GM23248 (cell line): ENCODE measurements at regions not wholly inside any gene's neighbourhood (a gene's known extent, or its start where the extent isn't known, plus 50 kb on each side); places are given as distances from the start of the nearest gene placed in this dataset.

Source experiments
- DNase-seq: peaks from one replicate; pipeline ENCODE4 v3.0.0-alpha.2; 2015
- H2AFZ ChIP-seq: fragments of 200-600 bp; sonication (generic); 2 replicates; pipeline ENCODE4 v1.6.1; 2016; ENCODE audit warnings: antibody characterized with exemption
- H3F3A ChIP-seq: fragments of 200-600 bp; sonication (generic); 2 replicates; pipeline ENCODE4 v1.6.1; 2016; ENCODE audit warnings: mild to moderate bottlenecking, antibody characterized with exemption, mixed run types; ENCODE audit not compliant: insufficient read depth
- H3K27ac ChIP-seq: fragments of 200-600 bp; sonication (generic); 2 replicates; pipeline ENCODE4 v1.5.1; 2016; ENCODE audit warnings: mild to moderate bottlenecking
- H3K27me3 ChIP-seq: fragments of 200-600 bp; sonication (generic); replicated peaks from 2 replicates; pipeline ENCODE4 v1.6.1; 2016; ENCODE audit warnings: mild to moderate bottlenecking; ENCODE audit not compliant: insufficient read depth
- H3K36me3 ChIP-seq: fragments of 200-600 bp; sonication (generic); 2 replicates; pipeline ENCODE4 v1.6.1; 2016; ENCODE audit warnings: low read depth, mild to moderate bottlenecking
- H3K4me1 ChIP-seq: fragments of 200-600 bp; sonication (generic); 2 replicates; pipeline ENCODE4 v1.6.1; 2016; ENCODE audit warnings: mild to moderate bottlenecking; ENCODE audit not compliant: insufficient read depth
- H3K4me2 ChIP-seq: fragments of 200-600 bp; sonication (generic); one replicate; pipeline ENCODE4 v1.6.1; 2016; ENCODE audit warnings: mild to moderate bottlenecking; ENCODE audit not compliant: unreplicated experiment
- H3K4me3 ChIP-seq: fragments of 200-600 bp; sonication (generic); 2 replicates; pipeline ENCODE4 v1.5.1; 2016; ENCODE audit warnings: mild to moderate bottlenecking
- H3K79me2 ChIP-seq: fragments of 200-600 bp; sonication (generic); 2 replicates; pipeline ENCODE4 v1.6.1; 2016; ENCODE audit warnings: mild to moderate bottlenecking; ENCODE audit not compliant: insufficient read depth
- H3K9ac ChIP-seq: fragments of 200-600 bp; sonication (generic); 2 replicates; pipeline ENCODE4 v1.6.1; 2016; ENCODE audit warnings: mild to moderate bottlenecking
- H3K9me2 ChIP-seq: fragments of 200-600 bp; sonication (generic); 2 replicates; pipeline ENCODE4 v1.6.1; 2016; ENCODE audit warnings: mixed run types, mild to moderate bottlenecking, moderate library complexity; ENCODE audit not compliant: insufficient read depth
- H3K9me3 ChIP-seq: fragments of 200-600 bp; sonication (generic); one replicate; pipeline ENCODE4 v1.6.1; 2017; ENCODE audit warnings: low read depth
- H4K20me1 ChIP-seq: fragments of 200-600 bp; sonication (generic); 2 replicates; pipeline ENCODE4 v1.6.0; 2016; ENCODE audit not compliant: insufficient read depth
- EZH2 ChIP-seq: fragments of 200-600 bp; sonication (generic); IDR thresholded peaks from 2 replicates; pipeline ENCODE4 v1.6.1; 2018; ENCODE audit warnings: antibody characterized with exemption, mild to moderate bottlenecking; ENCODE audit not compliant: insufficient read depth, poor library complexity, severe bottlenecking
- EZH2phosphoT487 ChIP-seq: fragments of 200-600 bp; sonication (generic); IDR thresholded peaks from 2 replicates; pipeline ENCODE4 v1.6.1; 2018; ENCODE audit warnings: antibody characterized with exemption, moderate library complexity, mild to moderate bottlenecking, low read depth; ENCODE audit not compliant: insufficient read depth
- WGBS, 2 experiments: methylation state at CpG; one replicate each; pipeline ENCODE4 v1.1.6; 2015 to 2017; ENCODE audit warnings: low lambda C conversion rate in 2 of 2, low coverage in 1 of 2; ENCODE audit errors: missing lambda C conversion rate in 2 of 2; 5-methylcytosine and 5-hydroxymethylcytosine counted together
- in situ Hi-C: fragments of 300-500 bp; cut with MboI; formaldehyde crosslinking; loops from 2 replicates; pipeline ENCODE4 v1.15.0; 2020

DNA sequence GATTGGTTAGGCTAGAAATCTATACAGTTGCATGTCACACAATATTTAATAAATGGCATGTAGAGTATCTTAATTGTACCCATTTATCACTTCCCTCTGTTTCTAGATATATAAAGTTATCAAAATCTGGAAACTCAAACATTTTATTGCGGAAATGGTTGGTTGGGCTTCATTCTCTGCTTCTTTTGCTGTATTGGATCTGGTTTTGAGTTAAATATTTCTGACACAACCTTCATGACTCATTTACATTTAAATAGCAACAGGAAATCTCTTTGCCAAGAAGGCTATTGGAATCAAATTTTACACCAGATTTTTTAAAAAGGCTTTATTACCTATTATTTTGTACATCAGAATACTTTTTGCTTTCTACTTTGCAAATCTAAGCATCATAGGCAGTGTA is 153.8 kb downstream of the EBLN2 start:
- DNase-seq: peak; percentile 81
- Histone ChIP-seq H3K4me2 (peak overlapping the region; percentile 84), H3F3A (peaks cover 41% of the 10 kb centered on the region), H3K4me3 (peak overlapping the region; percentile 42), H3K9me3 (no peaks in the 10 kb centered on the region), H4K20me1 (no peaks in the 10 kb centered on the region), H3K36me3 (no peaks in the 10 kb centered on the region), H3K4me1 (peaks cover 31% of the 10 kb centered on the region), H3K79me2 (no peaks in the 10 kb centered on the region), H3K27me3 (no peaks in the 10 kb centered on the region), H3K9me2 (no peaks in the 10 kb centered on the region), H3K27ac (peak overlapping the region; percentile 56), H2AFZ (no peak overlapping the region), H3K9ac (no peak overlapping the region)
- TF ChIP-seq EZH2phosphoT487 (no peak), EZH2 (no peak)
- in situ Hi-C loops: no loop called here
- WGBS, 2 experiments: 0 to 5% methylated on average over 1 of the region's 1 CpG

GRCh38 chr3:73215901-73216300 is 154.4 kb downstream of the EBLN2 start:
- H3K9ac ChIP-seq: no peak overlapping the region
- no peaks in the 10 kb centered on the region for H3K27me3 ChIP-seq
- H3K79me2 ChIP-seq: no peaks in the 10 kb centered on the region
- H2AFZ ChIP-seq: peak overlapping the region; percentile 13; the same call in 1 of the 2 replicates
- H4K20me1 ChIP-seq: no peaks in the 10 kb centered on the region
- in situ Hi-C loops: no loop called here
- 0 out of 2 replicates have a peak overlapping the region, but pooled peaks have one; percentile 38 for H3K4me3 ChIP-seq
- H3K4me2 ChIP-seq: peak overlapping the region; percentile 84
- H3K4me1 ChIP-seq: peaks cover 29% of the 10 kb centered on the region
- H3F3A ChIP-seq: peaks cover 41% of the 10 kb centered on the region
- no peaks in the 10 kb centered on the region for H3K9me2 ChIP-seq
- no peaks in the 10 kb centered on the region for H3K36me3 ChIP-seq
- WGBS, 2 experiments: 33 to 34% methylated on average over 4 of the region's 4 CpGs
- DNase-seq: peak; percentile 24
- no peaks in the 10 kb centered on the region for H3K9me3 ChIP-seq
- TF ChIP-seq EZH2 (no peak), EZH2phosphoT487 (no peak)
- peak overlapping the region; percentile 56 for H3K27ac ChIP-seq

GRCh38 chr3:73216310-73216709 is 154.9 kb downstream of the EBLN2 start:
- H3F3A ChIP-seq: peaks cover 41% of the 10 kb centered on the region
- TF ChIP-seq EZH2phosphoT487 (no peak), EZH2 (no peak)
- no peak overlapping the region for H3K9ac ChIP-seq
- no peak overlapping the region for H3K4me3 ChIP-seq
- no peaks in the 10 kb centered on the region for H4K20me1 ChIP-seq
- H2AFZ ChIP-seq: peak overlapping the region; percentile 13; the same call in 1 of the 2 replicates
- H3K4me1 ChIP-seq: peaks cover 27% of the 10 kb centered on the region
- no peaks in the 10 kb centered on the region for H3K27me3 ChIP-seq
- no peaks in the 10 kb centered on the region for H3K9me2 ChIP-seq
- in situ Hi-C loops: no loop called here
- H3K36me3 ChIP-seq: no peaks in the 10 kb centered on the region
- peak; percentile 15 for DNase-seq
- peak overlapping the region; percentile 56; the same call in 1 of the 2 replicates for H3K27ac ChIP-seq
- no peaks in the 10 kb centered on the region for H3K9me3 ChIP-seq
- 100% methylated on average over 1 of the region's 1 CpG for WGBS, 2 experiments
- H3K4me2 ChIP-seq: peak overlapping the region; percentile 84
- no peaks in the 10 kb centered on the region for H3K79me2 ChIP-seq

DNA sequence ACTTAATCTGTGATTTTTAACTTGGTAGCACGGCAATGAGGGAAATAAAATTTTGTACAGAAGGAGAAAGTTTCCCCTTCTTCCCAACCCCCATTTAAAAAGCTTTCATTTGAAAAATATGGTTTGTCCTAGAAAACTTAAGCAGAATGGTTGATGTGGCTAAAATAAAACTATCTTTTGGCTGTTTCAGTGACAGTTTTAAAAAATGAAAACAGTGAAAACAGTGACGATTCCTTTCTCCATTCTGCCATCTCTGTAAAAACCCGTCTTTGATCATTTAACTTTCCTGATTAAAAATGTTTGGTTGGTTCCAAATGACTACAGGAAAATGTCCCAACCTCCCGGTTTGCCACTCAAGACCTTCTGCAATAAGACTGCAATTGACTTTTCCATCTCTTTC is 160.7 kb downstream of the EBLN2 start:
- H4K20me1 ChIP-seq: no peaks in the 10 kb centered on the region
- no peaks in the 10 kb centered on the region for H3K9me3 ChIP-seq
- DNase-seq: no peak
- H3K36me3 ChIP-seq: no peaks in the 10 kb centered on the region
- no peak overlapping the region for H3K4me2 ChIP-seq
- H3F3A ChIP-seq: no peaks in the 10 kb centered on the region
- H3K4me1 ChIP-seq: peaks cover 10% of the 10 kb centered on the region
- no peak overlapping the region for H2AFZ ChIP-seq
- no peaks in the 10 kb centered on the region for H3K9me2 ChIP-seq
- no peak overlapping the region for H3K9ac ChIP-seq
- no peak overlapping the region for H3K4me3 ChIP-seq
- 19 to 32% methylated on average over 4 of the region's 4 CpGs for WGBS, 2 experiments
- in situ Hi-C loops: no loop called here
- no peak overlapping the region for H3K27ac ChIP-seq
- H3K27me3 ChIP-seq: no peaks in the 10 kb centered on the region
- H3K79me2 ChIP-seq: no peaks in the 10 kb centered on the region
- no peak for TF ChIP-seq EZH2
- no peak for TF ChIP-seq EZH2phosphoT487
